H1 (cell line): ENCODE measurements at regions not wholly inside any gene's neighbourhood (a gene's known extent, or its start where the extent isn't known, plus 50 kb on each side); places are given as distances from the start of the nearest gene placed in this dataset.

Experiments used
- CTCF ChIA-PET: fragments of 300-600 bp; sonication (Branson Sonifier 250); formaldehyde crosslinking; loops from one replicate; lab custom pipeline; 2021; ENCODE audit not compliant: partially characterized antibody; lab: Charles Lee
- POLR2A ChIA-PET: fragments of 300-600 bp; sonication (Branson Sonifier 250); formaldehyde crosslinking; loops from one replicate; lab custom pipeline; 2021; ENCODE audit warnings: inconsistent platforms; ENCODE audit not compliant: partially characterized antibody; lab: Charles Lee
- DNase-seq, 2 experiments: peaks; one replicate each; pipeline versions ENCODE4 v3.0.0 to v3.0.0-alpha.2; 2010 to 2022; ENCODE audit warnings: low spot score in 2 of 2, low read depth in 1 of 2, mixed read lengths in 1 of 2
- FAIRE-seq: peaks from 2 replicates; lab custom pipeline; 2011; peaks lifted over from hg19 to GRCh38; lab: Jason Lieb, UNC
- H2AFZ ChIP-seq: 2 replicates; pipeline ENCODE4 v1.8.1; 2012; ENCODE audit warnings: low read length, inconsistent platforms
- H2AK5ac ChIP-seq: 2 replicates; pipeline ENCODE4 v1.6.1; 2013; ENCODE audit warnings: low read depth, low read length
- H2BK120ac ChIP-seq: replicated peaks from 2 replicates; pipeline ENCODE3; 2013; ENCODE audit warnings: low read depth, low read length, inconsistent platforms
- H2BK12ac ChIP-seq: 2 replicates; pipeline ENCODE4 v1.6.1; 2013; ENCODE audit warnings: low read depth, low read length
- H2BK15ac ChIP-seq: 2 replicates; pipeline ENCODE4 v1.6.1; 2013; ENCODE audit warnings: low read length
- H2BK20ac ChIP-seq: 2 replicates; pipeline ENCODE4 v1.6.1; 2013; ENCODE audit warnings: low read length
- H2BK5ac ChIP-seq: 2 replicates; pipeline ENCODE4 v1.6.1; 2013; ENCODE audit warnings: low read depth, low read length
- H3K14ac ChIP-seq: 2 replicates; pipeline ENCODE4 v1.6.1; 2013; ENCODE audit warnings: inconsistent platforms; ENCODE audit not compliant: insufficient read length
- H3K18ac ChIP-seq: 2 replicates; pipeline ENCODE4 v1.6.1; 2013; ENCODE audit warnings: low read length; ENCODE audit errors: extremely low read depth
- H3K23ac ChIP-seq: 2 replicates; pipeline ENCODE4 v1.6.1; 2013; ENCODE audit warnings: inconsistent platforms; ENCODE audit not compliant: insufficient read length
- H3K23me2 ChIP-seq: 2 replicates; pipeline ENCODE4 v1.6.1; 2013; ENCODE audit warnings: low read depth, low read length
- H3K27ac ChIP-seq: 2 replicates; pipeline ENCODE4 v1.6.1; 2011; ENCODE audit warnings: low read depth, low read length, inconsistent platforms
- H3K27me3 ChIP-seq, 4 experiments: replicated peaks in 1 of 4; 1 replicate in 1 of 4; 2 replicates in 3 of 4; pipeline versions ENCODE4 v1.6.1 to v1.8.1; 2011 to 2013; ENCODE audit warnings: low read length in 3 of 4, mild to moderate bottlenecking in 3 of 4, inconsistent platforms in 2 of 4, mixed read lengths in 2 of 4, moderate library complexity in 1 of 4; ENCODE audit not compliant: control insufficient read depth in 3 of 4, insufficient read depth in 3 of 4; ENCODE audit errors: extremely low read depth in 1 of 4
- H3K36me3 ChIP-seq, 4 experiments: 2 replicates each; pipeline versions ENCODE4 v1.6.1 to v1.8.1; 2011 to 2013; ENCODE audit warnings: mild to moderate bottlenecking in 4 of 4, low read length in 3 of 4, moderate library complexity in 2 of 4, control low read depth in 1 of 4, inconsistent platforms in 1 of 4; ENCODE audit not compliant: insufficient read depth in 4 of 4, control insufficient read depth in 2 of 4
- H3K4ac ChIP-seq: replicated peaks from 2 replicates; pipeline ENCODE3; 2013; ENCODE audit warnings: low read length, low read depth, mixed read lengths, inconsistent platforms; ENCODE audit not compliant: insufficient read length
- H3K4me1 ChIP-seq, 4 experiments: replicated peaks in 1 of 4; 1 replicate in 1 of 4; 2 replicates in 3 of 4; pipeline versions ENCODE4 v1.6.1 to v1.8.1; 2011 to 2013; ENCODE audit warnings: low read length in 3 of 4, inconsistent platforms in 2 of 4, mixed read lengths in 1 of 4; ENCODE audit not compliant: insufficient read depth in 4 of 4, control insufficient read depth in 3 of 4
- H3K4me2 ChIP-seq, 2 experiments: 2 replicates each; pipeline versions ENCODE4 v1.6.1 to v1.8.1; 2011 to 2013; ENCODE audit warnings: low read depth in 2 of 2, low read length in 2 of 2, control low read depth in 1 of 2, inconsistent platforms in 1 of 2, mild to moderate bottlenecking in 1 of 2; ENCODE audit not compliant: insufficient read depth in 1 of 2
- H3K4me3 ChIP-seq, 4 experiments: fragments of 200-600, 300-600 bp in 1 of 4; sonication (generic), shearing (Covaris generic), sonication (Bioruptor Twin) in 1 of 4; 2 replicates each; pipeline versions ENCODE4 v1.5.1 to v1.8.1; 2011 to 2016; ENCODE audit warnings: low read length in 4 of 4, low read depth in 3 of 4, control low read depth in 2 of 4, inconsistent platforms in 2 of 4, mild to moderate bottlenecking in 2 of 4, mixed read lengths in 1 of 4, moderate library complexity in 1 of 4; ENCODE audit not compliant: insufficient read depth in 2 of 4; ENCODE audit errors: extremely low read depth in 1 of 4
- H3K56ac ChIP-seq: replicated peaks from 2 replicates; pipeline ENCODE3; 2013; ENCODE audit warnings: low read depth, mild to moderate bottlenecking, mixed read lengths, low read length, inconsistent platforms; ENCODE audit not compliant: insufficient read length
- H3K79me1 ChIP-seq: 2 replicates; pipeline ENCODE4 v1.6.1; 2013; ENCODE audit warnings: low read depth, low read length, control low read depth
- H3K79me2 ChIP-seq, 2 experiments: 2 replicates each; pipeline versions ENCODE4 v1.6.1 to v1.8.1; 2012 to 2013; ENCODE audit warnings: low read length in 2 of 2, mild to moderate bottlenecking in 2 of 2, inconsistent platforms in 1 of 2; ENCODE audit not compliant: insufficient read depth in 2 of 2, control insufficient read depth in 1 of 2
- H3K9ac ChIP-seq, 4 experiments: replicated peaks in 1 of 4; 1 replicate in 1 of 4; 2 replicates in 3 of 4; pipeline versions ENCODE4 v1.6.1 to v1.8.1; 2011 to 2013; ENCODE audit warnings: low read depth in 3 of 4, low read length in 3 of 4, control low read depth in 2 of 4, mild to moderate bottlenecking in 2 of 4, moderate library complexity in 2 of 4, inconsistent platforms in 1 of 4; ENCODE audit errors: extremely low read depth in 1 of 4
- H3K9me3 ChIP-seq, 2 experiments: 2 replicates each; pipeline versions ENCODE4 v1.6.1 to v1.8.1; 2012 to 2013; ENCODE audit warnings: mild to moderate bottlenecking in 2 of 2, moderate library complexity in 2 of 2, control low read depth in 1 of 2, inconsistent platforms in 1 of 2, low read depth in 1 of 2, low read length in 1 of 2, mixed read lengths in 1 of 2; ENCODE audit not compliant: insufficient read depth in 2 of 2
- H4K20me1 ChIP-seq, 2 experiments: replicated peaks in 1 of 2; 2 replicates each; pipeline versions ENCODE3 to v1.8.1; 2011 to 2013; ENCODE audit warnings: inconsistent platforms in 2 of 2, low read length in 2 of 2, mild to moderate bottlenecking in 1 of 2; ENCODE audit not compliant: insufficient read depth in 2 of 2, control insufficient read depth in 1 of 2
- H4K5ac ChIP-seq: 2 replicates; pipeline ENCODE4 v1.6.1; 2013; ENCODE audit warnings: low read length, low read depth, mixed read lengths, inconsistent platforms; ENCODE audit not compliant: insufficient read length
- H4K8ac ChIP-seq: 2 replicates; pipeline ENCODE4 v1.8.0; 2013; ENCODE audit warnings: mild to moderate bottlenecking, moderate library complexity, low read length, inconsistent platforms; ENCODE audit not compliant: insufficient read depth; ENCODE audit errors: extremely low read depth
- H4K91ac ChIP-seq: replicated peaks from 2 replicates; pipeline ENCODE3; 2013; ENCODE audit warnings: low read length, mixed read lengths, inconsistent platforms; ENCODE audit not compliant: insufficient read length
- CEBPB ChIP-seq: IDR thresholded peaks from 2 replicates; pipeline ENCODE4 v1.6.1; 2012; ENCODE audit warnings: low read depth, low read length
- CHD1 ChIP-seq: IDR thresholded peaks from 2 replicates; pipeline ENCODE4 v1.6.1; 2012; ENCODE audit warnings: low read depth, low read length, improper control_type of control experiment
- GTF2F1 ChIP-seq: IDR thresholded peaks from 2 replicates; pipeline ENCODE4 v1.6.1; 2012; ENCODE audit warnings: low read depth, low read length, improper control_type of control experiment, borderline replicate concordance
- HDAC6 ChIP-seq: IDR thresholded peaks from one replicate; pipeline ENCODE4 v1.7.1; 2012; ENCODE audit warnings: low read depth, mild to moderate bottlenecking, inconsistent platforms, low read length, moderate library complexity
- JUND ChIP-seq: IDR thresholded peaks from 2 replicates; pipeline ENCODE4 v1.6.1; 2011; ENCODE audit warnings: mild to moderate bottlenecking, improper control_type of control experiment, low read length
- PHF8 ChIP-seq: fragments of 200-600 bp; sonication (generic); conservative IDR thresholded peaks from 2 replicates; pipeline ENCODE4 v1.7.1; 2012; ENCODE audit warnings: low read depth, mild to moderate bottlenecking, inconsistent platforms, low read length, moderate library complexity
- RAD21 ChIP-seq, 2 experiments: IDR thresholded peaks in 1 of 2; conservative IDR thresholded peaks in 1 of 2; 2 replicates each; pipeline ENCODE4 v1.6.1; 2011; ENCODE audit warnings: low read depth in 2 of 2, low read length in 2 of 2, improper control_type of control experiment in 1 of 2, inconsistent platforms in 1 of 2, mild to moderate bottlenecking in 1 of 2, moderate library complexity in 1 of 2
- RNF2 ChIP-seq: fragments of 200-900, 300-1000 bp; sonication (generic); IDR thresholded peaks from 2 replicates; pipeline ENCODE4 v1.7.1; 2016; ENCODE audit warnings: borderline replicate concordance, low read depth, mild to moderate bottlenecking, antibody characterized with exemption, low read length; ENCODE audit not compliant: poor library complexity, severe bottlenecking; ENCODE audit errors: missing control alignments
- SIRT6 ChIP-seq: IDR thresholded peaks from one replicate; pipeline ENCODE4 v1.7.1; 2012; ENCODE audit warnings: low read length, inconsistent platforms
- SP1 ChIP-seq: IDR thresholded peaks from 2 replicates; pipeline ENCODE4 v1.6.1; 2011; ENCODE audit warnings: low read depth, low read length
- SRF ChIP-seq: IDR thresholded peaks from 2 replicates; pipeline ENCODE4 v1.6.1; 2011; ENCODE audit warnings: mild to moderate bottlenecking, low read depth, low read length, moderate library complexity
- TAF1 ChIP-seq: IDR thresholded peaks from 2 replicates; pipeline ENCODE4 v1.6.1; 2011; ENCODE audit warnings: mild to moderate bottlenecking, low read depth, low read length
- WGBS, 2 experiments: shearing (Covaris generic) in 1 of 2; methylation state at CpG; one replicate each; pipeline versions ENCODE4 v1.1.6 to v1.1.7; 2013 to 2015; ENCODE audit warnings: low lambda C conversion rate in 2 of 2, mixed read lengths in 2 of 2, inconsistent platforms in 1 of 2, low coverage in 1 of 2, missing lambda C conversion rate in 1 of 2; ENCODE audit not compliant: insufficient replicate concordance in 2 of 2, insufficient coverage in 1 of 2, insufficient read length in 1 of 2; ENCODE audit errors: extremely low coverage in 1 of 2, missing lambda C conversion rate in 1 of 2; 5-methylcytosine and 5-hydroxymethylcytosine counted together
- TF ChIP-seq, protein P1 (sequence below): IDR thresholded peaks from 2 replicates; pipeline ENCODE4 v1.6.1; 2011; ENCODE audit warnings: low read length, improper control_type of control experiment

DNA sequence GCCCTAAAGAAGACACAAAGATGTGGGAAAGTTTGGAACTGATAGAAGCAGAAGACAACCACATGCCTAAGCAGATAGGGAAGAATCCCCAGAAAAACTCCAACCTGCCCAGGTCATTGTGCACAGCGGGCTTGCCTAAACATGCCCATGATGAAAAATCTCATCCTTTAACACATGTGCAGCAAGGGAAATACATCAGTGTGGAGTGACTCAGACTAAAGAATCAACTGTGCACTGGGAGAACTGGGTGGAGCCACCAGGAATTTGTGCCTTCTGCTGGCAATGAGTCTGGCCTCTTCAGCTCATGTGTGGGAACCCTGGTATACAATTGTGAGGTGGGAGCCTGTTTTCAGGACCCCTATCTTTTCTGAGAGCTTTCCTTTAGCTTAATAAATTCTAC is 398.5 kb downstream of the FSCB start:
- no peaks in the 10 kb centered on the region for H3K4me1 ChIP-seq
- no peak overlapping the region for H3K56ac ChIP-seq
- H3K18ac ChIP-seq, result no peak overlapping the region
- H3K27me3 ChIP-seq, result no peaks in the 10 kb centered on the region
- H3K9ac ChIP-seq, result no peak overlapping the region
- H3K14ac ChIP-seq, result no peak overlapping the region
- H2BK15ac ChIP-seq, result no peak overlapping the region
- ChIA-PET CTCF (interaction anchor here (0.9 kb wide), 1 partner anchor 570 kb away, joined by 3 read pairs; no protein-coding TSS in a partner anchor), POLR2A (no interaction called here)
- peaks cover 24 to 25% of the 10 kb centered on the region in 2 experiments for H3K9me3 ChIP-seq
- no peak overlapping the region for H2BK120ac ChIP-seq
- no peaks in the 10 kb centered on the region for H3K23me2 ChIP-seq
- no peaks in the 10 kb centered on the region for H4K20me1 ChIP-seq
- no peaks in the 10 kb centered on the region for H3K79me2 ChIP-seq
- no peak overlapping the region for H2BK12ac ChIP-seq
- H3K4ac ChIP-seq, result no peak overlapping the region
- DNase-seq (no peak), FAIRE-seq (no peak)
- no peaks in the 10 kb centered on the region; a peak in 1 of 8 replicates for H3K36me3 ChIP-seq
- H4K5ac ChIP-seq, result no peak overlapping the region
- no peaks in the 10 kb centered on the region for H3K79me1 ChIP-seq
- H4K8ac ChIP-seq, result no peak overlapping the region
- H3K4me3 ChIP-seq, result no peak overlapping the region
- H3K23ac ChIP-seq, result no peak overlapping the region
- H2BK5ac ChIP-seq, result no peak overlapping the region
- H2AK5ac ChIP-seq, result no peak overlapping the region
- no peak overlapping the region for H3K27ac ChIP-seq
- H2AFZ ChIP-seq, result no peak overlapping the region
- H2BK20ac ChIP-seq, result no peak overlapping the region
- WGBS, 2 experiments, result 100% methylated on average over 1 of the region's 1 CpG; no CpG with 5 or more reads in 1 of the 2 experiments
- H3K4me2 ChIP-seq, result no peak overlapping the region
- H4K91ac ChIP-seq, result no peak overlapping the region
- TF ChIP-seq PHF8 (no peak), CEBPB (no peak), GTF2F1 (no peak), TAF1 (no peak), SRF (no peak), SP1 (no peak), JUND (no peak), SIRT6 (no peak), RNF2 (no peak), RAD21 (IDR thresholded peaks at IDR 0.05 in 1 of 2, conservative IDR thresholded peaks at IDR 0.05 in 1 of 2; ENCODE audit: low read depth in 2 of 2, low read length in 2 of 2) (no peak), HDAC6 (no peak), CHD1 (no peak)
- TF ChIP-seq, protein P1, sequence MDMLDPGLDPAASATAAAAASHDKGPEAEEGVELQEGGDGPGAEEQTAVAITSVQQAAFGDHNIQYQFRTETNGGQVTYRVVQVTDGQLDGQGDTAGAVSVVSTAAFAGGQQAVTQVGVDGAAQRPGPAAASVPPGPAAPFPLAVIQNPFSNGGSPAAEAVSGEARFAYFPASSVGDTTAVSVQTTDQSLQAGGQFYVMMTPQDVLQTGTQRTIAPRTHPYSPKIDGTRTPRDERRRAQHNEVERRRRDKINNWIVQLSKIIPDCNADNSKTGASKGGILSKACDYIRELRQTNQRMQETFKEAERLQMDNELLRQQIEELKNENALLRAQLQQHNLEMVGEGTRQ, result no peak
